Lower lobe of right lung (tissue), 2 donors: ENCODE measurements at regions not wholly inside any gene's neighbourhood (a gene's known extent, or its start where the extent isn't known, plus 50 kb on each side); places are given as distances from the start of the nearest gene placed in this dataset.

Experiments
- ATAC-seq, 2 donors: fragments of 200-7000 bp; cut with Tn5 transposase; one replicate each; pipeline ENCODE4 v1.9.1; 2020 to 2022; ENCODE audit warnings: mild to moderate bottlenecking in 2 of 2, moderate library complexity in 2 of 2
- DNase-seq: peaks from one replicate; pipeline ENCODE4 v3.0.0-alpha.2; 2020
- H3K27ac ChIP-seq: fragments of 200-600 bp; one replicate; pipeline ENCODE4 v1.8.0; 2022
- H3K27me3 ChIP-seq: fragments of 200-600 bp; one replicate; pipeline ENCODE4 v1.8.0; 2022; ENCODE audit warnings: low read depth
- H3K36me3 ChIP-seq: fragments of 200-600 bp; one replicate; pipeline ENCODE4 v1.8.0; 2022; ENCODE audit warnings: mild to moderate bottlenecking
- H3K4me1 ChIP-seq: fragments of 200-600 bp; one replicate; pipeline ENCODE4 v1.8.0; 2022
- H3K4me3 ChIP-seq: fragments of 200-600 bp; one replicate; pipeline ENCODE4 v1.8.0; 2022; ENCODE audit warnings: mild to moderate bottlenecking
- H3K9me3 ChIP-seq: fragments of 200-600 bp; one replicate; pipeline ENCODE4 v1.8.0; 2022
- intact Hi-C: fragments of 100-400 bp; cut with DNase I; formaldehyde crosslinking; loops from one replicate; pipeline ENCODE4 v1.11.0; 2022
- TF ChIP-seq, protein P1 (sequence below): fragments of 200-600 bp; IDR thresholded peaks from one replicate; pipeline ENCODE4 v1.8.0; 2022; ENCODE audit warnings: antibody characterized with exemption, mild to moderate bottlenecking
- donor health status: DM: no; HTN: yes; CAD: no; lungs with severe emphysema.

DNA sequence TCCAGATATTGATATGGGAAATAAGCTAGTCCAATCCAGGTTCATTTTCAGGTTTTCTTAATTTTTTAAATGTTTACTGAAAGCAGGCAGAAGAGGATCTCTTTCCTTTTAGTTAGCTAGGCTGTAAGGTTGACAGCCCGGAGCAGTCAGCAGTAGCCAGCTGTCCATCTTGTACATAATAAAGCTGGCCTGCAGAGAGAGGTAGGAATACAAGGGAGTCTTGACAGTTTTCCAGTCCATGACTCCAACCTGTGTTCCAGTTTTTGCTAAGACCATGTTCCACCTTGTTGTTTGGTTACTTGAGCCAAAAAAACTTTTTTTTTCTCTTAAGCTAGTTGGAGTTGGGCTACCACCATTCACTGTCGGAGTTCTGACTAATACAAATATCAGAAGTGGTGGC, 402.7 kb upstream of the TEX13C start:
- intact Hi-C loops: no loop called here
- Histone ChIP-seq H3K4me3 (no peak overlapping the region), H3K9me3 (no peaks in the 10 kb centered on the region), H3K4me1 (no peaks in the 10 kb centered on the region), H3K36me3 (no peaks in the 10 kb centered on the region), H3K27ac (no peak overlapping the region), H3K27me3 (no peaks in the 10 kb centered on the region)
- ATAC-seq (no peak), DNase-seq (no peak)
- TF ChIP-seq, protein P1, sequence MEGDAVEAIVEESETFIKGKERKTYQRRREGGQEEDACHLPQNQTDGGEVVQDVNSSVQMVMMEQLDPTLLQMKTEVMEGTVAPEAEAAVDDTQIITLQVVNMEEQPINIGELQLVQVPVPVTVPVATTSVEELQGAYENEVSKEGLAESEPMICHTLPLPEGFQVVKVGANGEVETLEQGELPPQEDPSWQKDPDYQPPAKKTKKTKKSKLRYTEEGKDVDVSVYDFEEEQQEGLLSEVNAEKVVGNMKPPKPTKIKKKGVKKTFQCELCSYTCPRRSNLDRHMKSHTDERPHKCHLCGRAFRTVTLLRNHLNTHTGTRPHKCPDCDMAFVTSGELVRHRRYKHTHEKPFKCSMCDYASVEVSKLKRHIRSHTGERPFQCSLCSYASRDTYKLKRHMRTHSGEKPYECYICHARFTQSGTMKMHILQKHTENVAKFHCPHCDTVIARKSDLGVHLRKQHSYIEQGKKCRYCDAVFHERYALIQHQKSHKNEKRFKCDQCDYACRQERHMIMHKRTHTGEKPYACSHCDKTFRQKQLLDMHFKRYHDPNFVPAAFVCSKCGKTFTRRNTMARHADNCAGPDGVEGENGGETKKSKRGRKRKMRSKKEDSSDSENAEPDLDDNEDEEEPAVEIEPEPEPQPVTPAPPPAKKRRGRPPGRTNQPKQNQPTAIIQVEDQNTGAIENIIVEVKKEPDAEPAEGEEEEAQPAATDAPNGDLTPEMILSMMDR: no peak

DNA sequence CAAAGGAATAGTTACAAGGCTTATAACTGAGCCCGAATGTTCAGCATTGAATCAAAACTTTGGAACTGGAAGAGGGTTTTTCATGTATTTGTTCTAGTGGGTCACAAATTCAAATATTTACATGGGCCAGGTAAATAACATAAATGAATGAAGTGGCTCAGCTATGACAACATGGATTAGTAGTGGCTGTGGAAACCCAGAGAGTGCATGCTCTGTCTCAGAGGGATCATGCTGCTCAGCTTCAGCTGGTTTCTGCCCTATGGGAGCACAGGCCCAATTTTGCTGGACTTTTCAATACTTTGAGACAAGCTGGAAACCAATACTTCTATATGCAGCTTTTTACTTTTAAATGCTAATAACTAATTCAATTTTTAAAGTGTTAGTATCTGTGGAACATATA, 394.0 kb upstream of the TEX13C start:
- H3K4me3 ChIP-seq: no peak overlapping the region
- H3K27ac ChIP-seq: no peak overlapping the region
- TF ChIP-seq, protein P1: no peak
- H3K27me3 ChIP-seq: no peaks in the 10 kb centered on the region
- H3K4me1 ChIP-seq: no peaks in the 10 kb centered on the region
- no peaks in the 10 kb centered on the region for H3K36me3 ChIP-seq
- DNase-seq (no peak), ATAC-seq (no peak)
- H3K9me3 ChIP-seq: no peaks in the 10 kb centered on the region
- intact Hi-C loops: no loop called here

DNA sequence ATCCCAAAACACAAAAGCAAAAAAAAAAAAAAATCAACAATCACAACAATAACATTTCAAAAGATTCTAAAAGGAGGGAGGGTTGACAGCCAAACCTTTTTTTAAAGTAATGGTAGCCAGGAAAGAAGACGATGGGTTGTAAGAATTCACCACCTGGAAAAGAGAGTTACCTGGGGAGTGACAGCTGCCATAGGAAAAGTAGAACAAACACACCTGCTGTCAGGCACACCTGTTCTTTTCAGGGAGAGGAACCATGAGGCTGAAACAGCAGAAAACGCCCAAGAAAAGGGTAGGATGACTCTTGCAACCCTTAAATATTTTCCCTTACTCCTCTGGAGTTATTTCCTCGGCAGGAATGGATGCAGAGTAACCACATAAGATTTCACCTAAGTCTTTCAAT, 388.4 kb upstream of the TEX13C start:
- no peak overlapping the region for H3K27ac ChIP-seq
- DNase-seq: no peak
- intact Hi-C loops: no loop called here
- H3K4me1 ChIP-seq: no peaks in the 10 kb centered on the region
- no peak overlapping the region for H3K4me3 ChIP-seq
- TF ChIP-seq, protein P1: no peak
- no peak for ATAC-seq
- no peaks in the 10 kb centered on the region for H3K9me3 ChIP-seq
- H3K36me3 ChIP-seq: no peaks in the 10 kb centered on the region
- no peaks in the 10 kb centered on the region for H3K27me3 ChIP-seq

DNA sequence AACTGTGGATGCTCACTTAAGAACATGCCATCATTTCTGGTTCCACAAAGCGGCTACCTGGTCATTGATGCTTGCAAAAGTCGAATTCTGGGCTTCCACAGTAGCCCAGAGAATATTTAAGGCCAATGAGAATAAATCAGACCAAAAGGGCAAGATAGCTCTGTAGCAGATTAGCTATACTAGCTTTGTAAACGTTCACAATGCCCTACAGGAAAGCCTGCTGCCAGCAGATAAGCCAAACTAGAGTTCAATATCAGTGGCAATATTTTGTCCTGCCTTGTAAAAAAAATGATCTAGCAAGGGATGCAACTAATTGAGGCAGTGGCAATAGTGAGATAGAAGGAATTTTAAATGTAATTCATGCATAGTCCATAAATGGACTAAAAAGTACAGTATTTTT, 387.7 kb upstream of the TEX13C start:
- no peaks in the 10 kb centered on the region for H3K36me3 ChIP-seq

DNA sequence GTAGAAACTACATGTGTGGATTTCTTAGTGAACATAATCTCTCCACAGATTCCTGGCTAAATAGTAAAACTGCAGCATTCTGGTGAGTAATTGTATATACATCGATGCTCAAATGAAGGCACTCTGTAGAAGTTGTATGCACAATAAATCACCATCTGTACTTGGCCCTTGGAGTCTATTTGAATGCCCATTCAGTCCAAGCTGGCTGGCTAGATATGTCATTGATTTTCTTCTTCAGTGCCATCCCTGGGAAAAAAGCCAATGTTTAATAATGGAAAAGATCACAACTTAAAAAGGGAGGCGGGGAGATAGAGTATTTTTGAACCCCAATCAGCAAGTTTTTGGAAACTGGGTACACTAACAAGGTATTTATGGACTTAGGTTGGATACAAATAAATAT, 381.0 kb upstream of the TEX13C start:
- H3K4me1 ChIP-seq: no peaks in the 10 kb centered on the region
- intact Hi-C loops: no loop called here
- TF ChIP-seq, protein P1: no peak
- H3K27ac ChIP-seq: no peak overlapping the region
- no peaks in the 10 kb centered on the region for H3K36me3 ChIP-seq
- H3K9me3 ChIP-seq: no peaks in the 10 kb centered on the region
- H3K4me3 ChIP-seq: no peak overlapping the region
- DNase-seq (no peak), ATAC-seq (no peak)
- no peaks in the 10 kb centered on the region for H3K27me3 ChIP-seq

More for the DNA sequence above, 387.7 kb upstream of the TEX13C start:
- TF ChIP-seq, protein P1: no peak
- DNase-seq (no peak), ATAC-seq (no peak)
- H3K4me3 ChIP-seq: no peak overlapping the region
- no peaks in the 10 kb centered on the region for H3K27me3 ChIP-seq
- intact Hi-C loops: no loop called here
- H3K9me3 ChIP-seq: no peaks in the 10 kb centered on the region
- no peaks in the 10 kb centered on the region for H3K4me1 ChIP-seq
- H3K27ac ChIP-seq: no peak overlapping the region

DNA sequence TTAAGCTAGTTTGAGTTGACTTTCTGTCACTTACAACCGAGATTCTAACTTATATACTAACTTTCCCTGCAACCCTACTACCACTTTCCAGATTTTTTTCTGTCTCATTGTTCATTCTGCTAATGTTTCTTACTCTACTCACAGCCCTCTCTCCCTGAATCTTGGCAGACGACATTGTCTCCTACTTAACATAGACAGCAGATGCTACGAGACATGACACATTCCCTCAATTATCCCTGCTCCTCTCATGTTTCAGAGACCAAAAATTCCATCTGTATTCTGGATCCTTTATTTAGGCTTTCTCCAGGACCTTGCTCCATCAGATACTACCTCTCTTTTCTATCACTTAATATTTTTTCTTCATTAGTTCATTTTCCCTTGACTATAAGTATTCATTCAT, 379.1 kb upstream of the TEX13C start:
- TF ChIP-seq, protein P1: no peak
- DNase-seq: no peak
- ATAC-seq: no peak
- no peak overlapping the region for H3K27ac ChIP-seq
- no peaks in the 10 kb centered on the region for H3K27me3 ChIP-seq
- H3K9me3 ChIP-seq: no peaks in the 10 kb centered on the region
- no peaks in the 10 kb centered on the region for H3K4me1 ChIP-seq
- H3K4me3 ChIP-seq: no peak overlapping the region
- H3K36me3 ChIP-seq: no peaks in the 10 kb centered on the region
- intact Hi-C loops: no loop called here
